ENCODE measurements at regions not wholly inside any gene's neighbourhood (a gene's known extent, or its start where the extent isn't known, plus 50 kb on each side); places are given as distances from the start of the nearest gene placed in this dataset.

DNA sequence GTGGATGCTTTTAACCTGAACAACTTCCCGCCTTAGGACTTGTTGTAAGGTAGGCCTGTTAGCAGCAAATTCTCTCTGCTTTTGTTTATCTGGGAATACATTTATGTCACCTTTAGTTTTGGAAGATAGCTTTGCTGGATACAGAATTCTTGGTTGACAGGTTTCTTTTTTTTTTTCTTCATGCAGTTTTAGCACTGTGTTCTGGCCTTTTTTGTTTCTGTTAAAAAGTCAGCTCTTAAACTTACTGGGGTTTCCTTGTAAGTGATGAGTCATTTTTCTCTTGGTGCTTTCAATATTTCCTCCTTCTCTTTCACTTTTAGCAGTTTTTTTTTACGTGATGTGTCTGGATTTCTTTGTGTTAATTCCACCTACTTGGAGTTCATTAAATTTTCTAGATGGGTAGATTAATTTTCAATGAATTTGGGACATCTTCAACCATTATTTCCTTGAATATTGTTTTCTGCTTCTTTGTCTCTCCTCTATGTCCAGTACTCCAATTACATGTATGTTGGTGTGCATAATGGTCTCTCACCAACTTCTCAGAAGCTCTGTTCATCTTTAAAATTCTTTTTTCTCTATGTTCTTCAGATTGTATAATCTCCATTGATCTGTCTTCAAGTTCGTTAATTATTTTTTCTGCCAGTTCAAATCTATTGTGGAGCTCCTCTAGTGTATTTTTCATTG, 188.2 kb upstream of the ZNF536 start:
- TF ChIP-seq, protein P1, sequence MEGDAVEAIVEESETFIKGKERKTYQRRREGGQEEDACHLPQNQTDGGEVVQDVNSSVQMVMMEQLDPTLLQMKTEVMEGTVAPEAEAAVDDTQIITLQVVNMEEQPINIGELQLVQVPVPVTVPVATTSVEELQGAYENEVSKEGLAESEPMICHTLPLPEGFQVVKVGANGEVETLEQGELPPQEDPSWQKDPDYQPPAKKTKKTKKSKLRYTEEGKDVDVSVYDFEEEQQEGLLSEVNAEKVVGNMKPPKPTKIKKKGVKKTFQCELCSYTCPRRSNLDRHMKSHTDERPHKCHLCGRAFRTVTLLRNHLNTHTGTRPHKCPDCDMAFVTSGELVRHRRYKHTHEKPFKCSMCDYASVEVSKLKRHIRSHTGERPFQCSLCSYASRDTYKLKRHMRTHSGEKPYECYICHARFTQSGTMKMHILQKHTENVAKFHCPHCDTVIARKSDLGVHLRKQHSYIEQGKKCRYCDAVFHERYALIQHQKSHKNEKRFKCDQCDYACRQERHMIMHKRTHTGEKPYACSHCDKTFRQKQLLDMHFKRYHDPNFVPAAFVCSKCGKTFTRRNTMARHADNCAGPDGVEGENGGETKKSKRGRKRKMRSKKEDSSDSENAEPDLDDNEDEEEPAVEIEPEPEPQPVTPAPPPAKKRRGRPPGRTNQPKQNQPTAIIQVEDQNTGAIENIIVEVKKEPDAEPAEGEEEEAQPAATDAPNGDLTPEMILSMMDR (IDR thresholded peaks at IDR 0.05): no peak
- Histone ChIP-seq H3K27me3 (ENCODE audit: control insufficient read depth, insufficient read depth, low read length) (no peaks in the 10 kb centered on the region), H3K9me3 (ENCODE audit: control insufficient read depth, low read length) (no peaks in the 10 kb centered on the region), H3K36me3 (ENCODE audit: control insufficient read depth, insufficient read depth, low read length) (no peaks in the 10 kb centered on the region), H3K9ac (no peak overlapping the region), H3K4me3 (ENCODE audit: low read depth, low read length) (no peak overlapping the region), H2AFZ (no peak overlapping the region), H3K4me2 (ENCODE audit: low read length) (no peak overlapping the region), H3K27ac (no peak overlapping the region), H3K79me2 (no peaks in the 10 kb centered on the region), H3K4me1 (no peaks in the 10 kb centered on the region)

- Histone ChIP-seq H3K36me3 (ENCODE audit: control insufficient read depth, insufficient read depth, low read length) (no peaks in the 10 kb centered on the region), H3K9ac (no peak overlapping the region)
Observed at GRCh38 chr19:30202060-30202600, 170.1 kb upstream of the ZNF536 start.

GRCh38 chr19:30204721-30205120, 167.5 kb upstream of the ZNF536 start:
- Histone ChIP-seq H3K4me3 (ENCODE audit: low read depth, low read length) (no peak overlapping the region), H3K27me3 (ENCODE audit: control insufficient read depth, insufficient read depth, low read length) (no peaks in the 10 kb centered on the region), H3K9ac (no peak overlapping the region), H3K36me3 (ENCODE audit: control insufficient read depth, insufficient read depth, low read length) (no peaks in the 10 kb centered on the region), H3K79me2 (no peaks in the 10 kb centered on the region), H2AFZ (no peak overlapping the region), H3K4me2 (ENCODE audit: low read length) (no peak overlapping the region), H3K27ac (no peak overlapping the region), H3K4me1 (no peaks in the 10 kb centered on the region), H3K9me3 (ENCODE audit: control insufficient read depth, low read length) (no peaks in the 10 kb centered on the region)
- TF ChIP-seq, protein P1 (IDR thresholded peaks at IDR 0.05): no peak

More at GRCh38 chr19:30202060-30202600, 170.1 kb upstream of the ZNF536 start:
- Histone ChIP-seq H3K4me1 (no peaks in the 10 kb centered on the region), H3K4me3 (ENCODE audit: low read depth, low read length) (no peak overlapping the region), H3K9me3 (ENCODE audit: control insufficient read depth, low read length) (no peaks in the 10 kb centered on the region), H3K27me3 (ENCODE audit: control insufficient read depth, insufficient read depth, low read length) (no peaks in the 10 kb centered on the region), H2AFZ (no peak overlapping the region), H3K79me2 (no peaks in the 10 kb centered on the region), H3K4me2 (ENCODE audit: low read length) (no peak overlapping the region), H3K27ac (no peak overlapping the region)
- TF ChIP-seq, protein P1 (IDR thresholded peaks at IDR 0.05): no peak

GRCh38 chr19:30206187-30206586, 166.0 kb upstream of the ZNF536 start:
- H2AFZ ChIP-seq: no peak overlapping the region
- H3K9me3 ChIP-seq (ENCODE audit: control insufficient read depth, low read length): no peaks in the 10 kb centered on the region
- H3K9ac ChIP-seq: no peak overlapping the region
- H3K27ac ChIP-seq: no peak overlapping the region
- TF ChIP-seq, protein P1 (IDR thresholded peaks at IDR 0.05): no peak
- H3K4me2 ChIP-seq (ENCODE audit: low read length): no peak overlapping the region
- H3K4me3 ChIP-seq (ENCODE audit: low read depth, low read length): no peak overlapping the region
- H3K27me3 ChIP-seq (ENCODE audit: control insufficient read depth, insufficient read depth, low read length): no peaks in the 10 kb centered on the region
- H3K36me3 ChIP-seq (ENCODE audit: control insufficient read depth, insufficient read depth, low read length): no peaks in the 10 kb centered on the region
- H3K79me2 ChIP-seq: no peaks in the 10 kb centered on the region
- no peaks in the 10 kb centered on the region for H3K4me1 ChIP-seq

DNA sequence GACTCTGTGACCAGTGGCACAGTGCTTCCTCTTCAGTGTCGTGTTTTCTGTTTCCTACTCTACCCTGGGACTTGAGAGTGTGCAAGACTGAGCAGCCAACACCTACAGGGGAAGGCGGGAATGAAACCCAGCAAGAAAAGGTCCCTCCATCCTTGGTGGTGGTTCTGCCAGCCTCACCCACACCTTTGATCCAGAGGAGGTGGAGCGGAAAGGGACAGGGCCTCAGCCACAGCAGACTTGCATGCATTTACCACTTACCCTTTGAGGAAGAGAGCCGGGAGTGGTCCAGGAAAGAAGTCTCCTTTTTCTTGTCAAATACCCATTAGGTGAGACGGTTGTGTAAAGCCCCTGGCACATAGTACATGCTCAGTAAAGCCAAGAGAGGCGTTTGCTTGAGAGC, 164.8 kb upstream of the ZNF536 start:
- no peaks in the 10 kb centered on the region for H3K4me1 ChIP-seq
- H3K27me3 ChIP-seq (ENCODE audit: control insufficient read depth, insufficient read depth, low read length): no peaks in the 10 kb centered on the region
- no peaks in the 10 kb centered on the region for H3K36me3 ChIP-seq (ENCODE audit: control insufficient read depth, insufficient read depth, low read length)
- H3K4me2 ChIP-seq (ENCODE audit: low read length): no peak overlapping the region
- H2AFZ ChIP-seq: no peak overlapping the region
- H3K27ac ChIP-seq: no peak overlapping the region
- H3K9ac ChIP-seq: no peak overlapping the region
- no peak overlapping the region for H3K4me3 ChIP-seq (ENCODE audit: low read depth, low read length)
- no peaks in the 10 kb centered on the region for H3K79me2 ChIP-seq
- H3K9me3 ChIP-seq (ENCODE audit: control insufficient read depth, low read length): no peaks in the 10 kb centered on the region
- TF ChIP-seq, protein P1 (IDR thresholded peaks at IDR 0.05): no peak

Measured in parathyroid adenoma (tissue), 2 donors.